ENCODE measurements at regions not wholly inside any gene's neighbourhood (a gene's known extent, or its start where the extent isn't known, plus 50 kb on each side); places are given as distances from the start of the nearest gene placed in this dataset.

DNA sequence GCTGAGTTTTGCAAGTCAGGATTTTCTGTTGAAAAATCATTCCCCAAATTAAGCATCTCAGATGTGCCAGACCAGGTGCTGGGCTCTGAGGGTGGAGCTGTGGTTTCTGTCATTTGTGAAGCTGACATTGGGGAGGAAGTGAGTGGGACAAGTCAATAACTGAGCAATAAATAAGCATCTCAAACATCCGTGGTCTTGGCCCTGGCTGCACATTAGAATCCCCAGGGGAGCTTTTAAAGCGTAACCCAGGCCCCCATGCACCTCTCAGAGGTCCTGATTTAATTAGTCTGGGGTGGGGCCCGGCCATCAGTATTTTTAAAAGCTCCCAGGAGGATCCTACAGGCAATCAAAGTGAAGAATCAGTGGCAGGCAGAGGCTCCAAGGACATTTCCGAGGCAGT lies 420.0 kb downstream of the MN1 start:
- H3K4me3 ChIP-seq, result no peak overlapping the region
- no peak for TF ChIP-seq POLR2A (IDR thresholded peaks at IDR 0.05)
- TF ChIP-seq, protein P1, sequence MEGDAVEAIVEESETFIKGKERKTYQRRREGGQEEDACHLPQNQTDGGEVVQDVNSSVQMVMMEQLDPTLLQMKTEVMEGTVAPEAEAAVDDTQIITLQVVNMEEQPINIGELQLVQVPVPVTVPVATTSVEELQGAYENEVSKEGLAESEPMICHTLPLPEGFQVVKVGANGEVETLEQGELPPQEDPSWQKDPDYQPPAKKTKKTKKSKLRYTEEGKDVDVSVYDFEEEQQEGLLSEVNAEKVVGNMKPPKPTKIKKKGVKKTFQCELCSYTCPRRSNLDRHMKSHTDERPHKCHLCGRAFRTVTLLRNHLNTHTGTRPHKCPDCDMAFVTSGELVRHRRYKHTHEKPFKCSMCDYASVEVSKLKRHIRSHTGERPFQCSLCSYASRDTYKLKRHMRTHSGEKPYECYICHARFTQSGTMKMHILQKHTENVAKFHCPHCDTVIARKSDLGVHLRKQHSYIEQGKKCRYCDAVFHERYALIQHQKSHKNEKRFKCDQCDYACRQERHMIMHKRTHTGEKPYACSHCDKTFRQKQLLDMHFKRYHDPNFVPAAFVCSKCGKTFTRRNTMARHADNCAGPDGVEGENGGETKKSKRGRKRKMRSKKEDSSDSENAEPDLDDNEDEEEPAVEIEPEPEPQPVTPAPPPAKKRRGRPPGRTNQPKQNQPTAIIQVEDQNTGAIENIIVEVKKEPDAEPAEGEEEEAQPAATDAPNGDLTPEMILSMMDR (IDR thresholded peaks at IDR 0.05), result no peak
- no peak for DNase-seq

DNA sequence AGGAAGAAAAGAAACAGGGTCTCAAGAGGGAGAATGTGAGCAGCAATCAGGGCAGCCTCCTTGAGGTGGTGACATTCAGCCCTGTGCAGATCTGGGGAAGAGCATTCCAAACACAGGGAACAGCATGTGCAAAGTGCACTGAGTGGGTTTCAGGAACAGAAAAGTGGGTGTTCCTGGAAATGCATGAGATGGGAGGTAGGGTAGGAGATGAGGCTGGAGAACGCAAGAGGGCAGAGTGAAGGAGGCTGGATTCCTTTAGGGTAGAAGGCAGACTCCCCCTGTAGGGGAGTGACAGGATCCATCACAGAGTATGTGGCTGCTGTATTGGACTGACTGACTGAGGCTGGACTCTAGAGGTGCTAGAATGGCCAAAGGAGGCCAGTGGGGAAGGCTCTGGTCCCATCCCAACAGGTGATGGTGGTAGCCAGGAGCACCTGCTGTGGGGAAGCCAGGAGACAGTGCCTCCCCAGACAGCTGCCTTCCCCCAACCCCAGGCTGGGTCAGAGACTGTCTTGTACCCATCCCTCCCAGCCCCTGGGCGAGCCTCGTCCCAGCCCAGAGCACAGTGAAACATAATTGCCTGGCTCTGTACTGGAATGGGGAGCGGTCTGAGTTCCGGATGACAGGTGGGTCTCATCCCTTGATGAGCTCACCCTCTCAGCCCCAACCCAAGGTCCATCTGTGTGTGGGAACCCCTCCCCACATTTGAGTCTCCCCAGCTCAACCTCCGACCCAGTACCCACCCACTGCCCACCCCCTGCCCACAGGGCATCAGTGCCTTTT lies 419.4 kb downstream of the MN1 start:
- H3K36me3 ChIP-seq, result no peaks in the 10 kb centered on the region
- H3K27me3 ChIP-seq, result no peaks in the 10 kb centered on the region
- H3K27ac ChIP-seq, result no peak overlapping the region
- H3K4me3 ChIP-seq, result no peak overlapping the region
- TF ChIP-seq, protein P1 (IDR thresholded peaks at IDR 0.05), result no peak
- no peak for TF ChIP-seq POLR2A (IDR thresholded peaks at IDR 0.05)
- H3K9me3 ChIP-seq, result no peaks in the 10 kb centered on the region
- DNase-seq, result no peak
- H3K4me1 ChIP-seq, result no peaks in the 10 kb centered on the region

More for the DNA sequence above, 420.0 kb downstream of the MN1 start:
- Histone ChIP-seq H3K27me3 (no peaks in the 10 kb centered on the region), H3K9me3 (no peaks in the 10 kb centered on the region), H3K4me1 (no peaks in the 10 kb centered on the region), H3K27ac (no peak overlapping the region), H3K36me3 (no peaks in the 10 kb centered on the region)

DNA sequence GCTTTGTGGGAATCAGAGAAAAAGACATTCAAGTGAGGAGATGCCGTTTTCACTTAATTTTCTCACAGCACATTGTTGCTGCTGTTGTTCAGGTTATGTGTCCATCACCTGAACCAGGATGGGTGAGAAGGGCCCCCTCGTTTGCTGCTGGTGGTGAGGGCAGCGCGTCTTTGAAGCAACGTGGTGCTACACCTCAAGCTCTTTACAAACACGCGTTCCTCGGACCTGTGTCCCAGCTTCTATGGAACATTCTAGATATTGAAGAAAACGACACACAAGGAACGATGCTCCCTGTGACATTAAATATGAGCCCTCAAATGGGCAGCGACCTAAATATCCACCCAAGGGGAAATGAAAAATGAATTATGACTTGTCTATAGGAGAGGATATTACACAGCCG lies 418.6 kb downstream of the MN1 start:
- no peak for TF ChIP-seq POLR2A (IDR thresholded peaks at IDR 0.05)
- TF ChIP-seq, protein P1 (IDR thresholded peaks at IDR 0.05), result no peak
- no peak for DNase-seq
- no peak overlapping the region for H3K4me3 ChIP-seq
- no peaks in the 10 kb centered on the region for H3K27me3 ChIP-seq
- no peaks in the 10 kb centered on the region for H3K9me3 ChIP-seq
- no peak overlapping the region for H3K27ac ChIP-seq
- H3K36me3 ChIP-seq, result no peaks in the 10 kb centered on the region
- no peaks in the 10 kb centered on the region for H3K4me1 ChIP-seq

DNA sequence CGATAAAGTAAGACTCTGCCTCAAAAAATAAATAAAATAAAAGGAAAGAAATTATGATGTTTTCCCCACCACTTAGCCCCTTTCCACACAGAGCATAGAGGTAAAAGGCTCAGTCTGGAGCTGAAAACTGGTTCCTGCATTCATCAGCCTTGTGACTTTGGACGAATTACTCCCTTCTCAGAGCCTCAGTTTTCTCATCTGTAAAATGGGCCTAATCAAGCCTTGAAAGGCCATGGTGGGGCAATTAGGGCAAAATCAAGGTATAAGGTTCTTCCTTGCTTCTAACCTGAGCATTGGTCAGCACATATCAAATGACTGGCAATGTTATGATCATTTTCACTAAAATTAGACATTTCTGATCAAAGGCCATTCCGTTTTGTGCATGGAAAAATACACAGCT lies 417.7 kb downstream of the MN1 start:
- Histone ChIP-seq H3K36me3 (no peaks in the 10 kb centered on the region), H3K27ac (no peak overlapping the region), H3K27me3 (no peaks in the 10 kb centered on the region), H3K4me1 (no peaks in the 10 kb centered on the region), H3K4me3 (no peak overlapping the region), H3K9me3 (no peaks in the 10 kb centered on the region)
- DNase-seq, result no peak
- TF ChIP-seq POLR2A (IDR thresholded peaks at IDR 0.05), result no peak
- TF ChIP-seq, protein P1 (IDR thresholded peaks at IDR 0.05), result no peak

DNA sequence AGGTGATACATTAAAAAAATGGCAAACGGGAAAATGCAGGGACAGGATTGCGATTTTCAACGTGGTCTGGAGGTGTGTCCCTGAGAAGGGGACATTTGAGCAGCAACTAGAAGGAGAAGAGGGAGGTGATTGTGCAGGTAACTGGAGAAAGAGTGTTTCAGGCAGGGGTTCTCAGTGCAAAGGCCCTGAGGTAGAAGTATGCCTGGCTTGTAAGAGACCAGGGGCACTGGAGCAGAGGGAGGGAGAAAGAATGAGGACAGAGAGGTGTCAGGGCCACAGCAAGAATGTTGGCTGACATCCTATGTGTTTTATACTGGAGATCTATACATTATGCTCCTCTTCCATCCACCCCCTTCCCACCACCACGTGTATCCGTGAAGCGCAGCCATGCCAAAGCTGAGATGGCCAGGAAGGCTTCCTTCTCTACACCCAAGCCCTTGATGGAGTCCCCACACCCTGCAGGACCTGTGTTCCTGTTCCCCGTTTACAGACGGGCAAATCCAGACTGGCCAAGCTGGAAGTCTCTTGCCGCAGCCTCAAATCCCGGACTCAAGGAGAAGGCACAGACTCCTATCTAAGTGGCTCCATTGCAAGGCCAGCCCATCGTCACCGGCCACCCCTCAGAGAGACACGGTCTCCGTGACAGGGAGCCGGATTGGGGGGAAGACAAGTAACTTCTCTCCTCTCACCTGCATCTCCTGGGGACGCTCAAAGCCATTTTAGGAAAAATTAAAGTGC lies 416.1 kb downstream of the MN1 start:
- Histone ChIP-seq H3K27ac (no peak overlapping the region), H3K4me3 (no peak overlapping the region), H3K27me3 (no peaks in the 10 kb centered on the region), H3K36me3 (no peaks in the 10 kb centered on the region), H3K4me1 (no peaks in the 10 kb centered on the region), H3K9me3 (no peaks in the 10 kb centered on the region)
- peak in 1 of 3 donors; percentile 3 for DNase-seq
- TF ChIP-seq, protein P1 (IDR thresholded peaks at IDR 0.05), result no peak
- TF ChIP-seq POLR2A (IDR thresholded peaks at IDR 0.05), result no peak

Data from Peyer's patch (tissue), 4 donors.